Globus pallidus (tissue), 1 donor: ENCODE measurements at regions not wholly inside any gene's neighbourhood (a gene's known extent, or its start where the extent isn't known, plus 50 kb on each side); places are given as distances from the start of the nearest gene placed in this dataset.
"Not testable (repeated sequence)": the region's sequence is repeated elsewhere in the genome, so short reads cannot be mapped to it uniquely, and the experiment has no call there.

ENCODE experiments used
- DNase-seq: peaks from one replicate; pipeline ENCODE4 v3.0.0-alpha.2; 2015; ENCODE audit warnings: low spot score

GRCh38 chr1:102174259-102174863 is 177.6 kb upstream of the OLFM3 start:
- DNase-seq, result no peak

- no peak for DNase-seq
Measured at GRCh38 chr1:102172200-102172599, 175.5 kb upstream of the OLFM3 start.

- DNase-seq, result no peak
Measured at GRCh38 chr1:102163799-102164198, 167.1 kb upstream of the OLFM3 start.

GRCh38 chr1:102151242-102151641 is 154.5 kb upstream of the OLFM3 start:
- no peak for DNase-seq

- DNase-seq, result no peak
Measured at GRCh38 chr1:102120910-102121309, 124.2 kb upstream of the OLFM3 start.

- no peak for DNase-seq
Measured at GRCh38 chr1:102118150-102118549, 121.4 kb upstream of the OLFM3 start.

GRCh38 chr1:102110586-102110985 is 113.9 kb upstream of the OLFM3 start:
- DNase-seq, result no peak

GRCh38 chr1:102109493-102109892 is 112.8 kb upstream of the OLFM3 start:
- not testable (repeated sequence) for DNase-seq

- DNase-seq, result no peak
Measured at GRCh38 chr1:102107441-102107840, 110.7 kb upstream of the OLFM3 start.

- DNase-seq, result no peak
Measured at GRCh38 chr1:102105931-102106550, 109.3 kb upstream of the OLFM3 start.

- DNase-seq, result no peak
Measured at GRCh38 chr1:102103646-102104045, 106.9 kb upstream of the OLFM3 start.

GRCh38 chr1:102102276-102102780 is 105.6 kb upstream of the OLFM3 start:
- no peak for DNase-seq

- DNase-seq, result no peak
Measured at GRCh38 chr1:102100666-102101065, 103.9 kb upstream of the OLFM3 start.

GRCh38 chr1:102099916-102100315 is 103.2 kb upstream of the OLFM3 start:
- no peak for DNase-seq

GRCh38 chr1:102098536-102098935 is 101.8 kb upstream of the OLFM3 start:
- no peak for DNase-seq

GRCh38 chr1:102098081-102098480 is 101.4 kb upstream of the OLFM3 start:
- no peak for DNase-seq

GRCh38 chr1:102097451-102097850 is 100.7 kb upstream of the OLFM3 start:
- no peak for DNase-seq

GRCh38 chr1:102096162-102096561 is 99.4 kb upstream of the OLFM3 start:
- no peak for DNase-seq

GRCh38 chr1:102089791-102090190 is 93.1 kb upstream of the OLFM3 start:
- DNase-seq, result no peak

GRCh38 chr1:102085896-102086295 is 89.2 kb upstream of the OLFM3 start:
- DNase-seq, result no peak

- no peak for DNase-seq
Measured at GRCh38 chr1:102084771-102085535, 88.2 kb upstream of the OLFM3 start.

- no peak for DNase-seq
Measured at GRCh38 chr1:102083192-102083591, 86.5 kb upstream of the OLFM3 start.

- DNase-seq, result no peak
Measured at GRCh38 chr1:102074874-102075273, 78.1 kb upstream of the OLFM3 start.
